Transverse colon (tissue), 4 donors: ENCODE measurements at regions not wholly inside any gene's neighbourhood (a gene's known extent, or its start where the extent isn't known, plus 50 kb on each side); places are given as distances from the start of the nearest gene placed in this dataset.

ENCODE experiments used
- DNase-seq: peaks from one replicate; pipeline ENCODE4 v3.0.0-alpha.2; 2019
- H3K27ac ChIP-seq, 4 donors: fragments of 200-600 bp; sonication (generic); 2 replicates each; pipeline ENCODE4 v1.5.1; 2016 to 2018; ENCODE audit warnings: inconsistent platforms in 4 of 4
- H3K27me3 ChIP-seq: fragments of 200-600 bp; sonication (generic); 2 replicates; pipeline ENCODE4 v1.5.1; 2017; ENCODE audit warnings: inconsistent platforms
- H3K36me3 ChIP-seq, 4 donors: fragments of 200-600 bp; sonication (generic); 2 replicates each; pipeline ENCODE4 v1.5.1; 2017 to 2019; ENCODE audit warnings: inconsistent platforms in 4 of 4
- H3K4me1 ChIP-seq, 4 donors: fragments of 200-600 bp; sonication (generic); 2 replicates each; pipeline ENCODE4 v1.5.1; 2017 to 2020; ENCODE audit warnings: inconsistent platforms in 4 of 4
- H3K4me3 ChIP-seq, 4 donors: fragments of 200-600 bp; sonication (generic); 1 replicate in 1 of 4; 2 replicates in 3 of 4; pipeline versions ENCODE4 v1.5.1 to v1.6.1; 2017 to 2019; ENCODE audit warnings: inconsistent platforms in 4 of 4
- H3K9me3 ChIP-seq, 2 donors: fragments of 200-600 bp; sonication (generic); 2 replicates each; pipeline ENCODE4 v1.5.1; 2017 to 2019; ENCODE audit warnings: inconsistent platforms in 2 of 2
- CTCF ChIP-seq, 5 experiments: fragments of 200-600 bp in 3 of 5; fragments of 450-650 bp in 2 of 5; sonication (generic) in 3 of 5; IDR thresholded peaks; 1 replicate in 2 of 5; 2 replicates in 3 of 5; pipeline ENCODE4 v1.5.1; 2016 to 2017; ENCODE audit warnings: antibody characterized with exemption in 5 of 5, inconsistent platforms in 3 of 5, mild to moderate bottlenecking in 2 of 5, moderate library complexity in 1 of 5
- EP300 ChIP-seq: sonication (generic); formaldehyde crosslinking; IDR thresholded peaks from one replicate; pipeline ENCODE4 v1.6.1; 2017; ENCODE audit warnings: antibody characterized with exemption, low read depth
- POLR2A ChIP-seq: fragments of 450-650 bp; IDR thresholded peaks from one replicate; pipeline ENCODE4 v1.6.1; 2016; ENCODE audit warnings: antibody characterized with exemption, mild to moderate bottlenecking, moderate library complexity
- POLR2AphosphoS5 ChIP-seq, 3 donors: sonication (generic); formaldehyde crosslinking; IDR thresholded peaks; one replicate each; pipeline ENCODE4 v1.6.1; 2016; ENCODE audit warnings: antibody characterized with exemption in 3 of 3
- WGBS, 2 donors: methylation state at CpG; one replicate each; pipeline ENCODE4 v1.1.5; 2018; ENCODE audit warnings: low coverage in 1 of 2; 5-methylcytosine and 5-hydroxymethylcytosine counted together
- in situ Hi-C, 4 donors: fragments of 200-750 bp; cut with MboI; loops; one replicate each; pipeline versions ENCODE4 v1.15.0 to v1.15.1; 2017; ENCODE audit warnings: low sequenced_read_pairs in 3 of 4, low pct_ligation_motif_present in 1 of 4, low pct_unique_long_range_greater_than_20kb in 1 of 4
- intact Hi-C: fragments of 100-400 bp; cut with DNase I; formaldehyde crosslinking; loops from one replicate; pipeline ENCODE4 v1.15.1; 2023; ENCODE audit warnings: low total_unique reads

DNA sequence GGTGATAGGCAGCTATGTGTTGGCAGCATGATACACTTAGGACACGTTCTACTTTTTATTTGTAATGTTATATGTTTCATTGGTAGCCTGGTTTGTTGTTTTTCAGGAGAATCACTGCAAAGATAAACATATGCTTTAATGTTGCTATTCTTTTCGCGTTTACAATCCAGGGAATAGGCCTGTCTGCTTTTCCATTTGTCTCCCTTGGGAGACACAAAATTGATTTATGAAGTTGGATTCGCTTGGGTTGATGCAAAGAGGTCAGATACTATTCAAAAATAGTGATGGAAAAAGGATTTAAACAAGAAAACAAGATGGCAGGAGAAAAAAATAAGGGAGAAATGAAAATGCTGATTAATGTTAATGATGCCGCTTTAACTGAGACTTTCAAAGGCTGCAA lies 179.5 kb upstream of the SOX4 start:
- no peak for DNase-seq
- no peak overlapping the region for H3K4me3 ChIP-seq
- no peak overlapping the region for H3K27ac ChIP-seq
- no peaks in the 10 kb centered on the region for H3K36me3 ChIP-seq
- intact Hi-C loops (no loop called here), in situ Hi-C loops (no loop called here)
- H3K4me1 ChIP-seq = no peaks in the 10 kb centered on the region
- H3K27me3 ChIP-seq = no peaks in the 10 kb centered on the region
- H3K9me3 ChIP-seq = peaks cover 0 to 7% of the 10 kb centered on the region in 2 donors
- TF ChIP-seq POLR2AphosphoS5 (IDR thresholded peaks at IDR 0.05) (no peak), CTCF (IDR thresholded peaks at IDR 0.05) (no peak), EP300 (no peak), POLR2A (no peak)
- WGBS, 2 donors = 68 to 73% methylated on average over 5 of the region's 5 CpGs

DNA sequence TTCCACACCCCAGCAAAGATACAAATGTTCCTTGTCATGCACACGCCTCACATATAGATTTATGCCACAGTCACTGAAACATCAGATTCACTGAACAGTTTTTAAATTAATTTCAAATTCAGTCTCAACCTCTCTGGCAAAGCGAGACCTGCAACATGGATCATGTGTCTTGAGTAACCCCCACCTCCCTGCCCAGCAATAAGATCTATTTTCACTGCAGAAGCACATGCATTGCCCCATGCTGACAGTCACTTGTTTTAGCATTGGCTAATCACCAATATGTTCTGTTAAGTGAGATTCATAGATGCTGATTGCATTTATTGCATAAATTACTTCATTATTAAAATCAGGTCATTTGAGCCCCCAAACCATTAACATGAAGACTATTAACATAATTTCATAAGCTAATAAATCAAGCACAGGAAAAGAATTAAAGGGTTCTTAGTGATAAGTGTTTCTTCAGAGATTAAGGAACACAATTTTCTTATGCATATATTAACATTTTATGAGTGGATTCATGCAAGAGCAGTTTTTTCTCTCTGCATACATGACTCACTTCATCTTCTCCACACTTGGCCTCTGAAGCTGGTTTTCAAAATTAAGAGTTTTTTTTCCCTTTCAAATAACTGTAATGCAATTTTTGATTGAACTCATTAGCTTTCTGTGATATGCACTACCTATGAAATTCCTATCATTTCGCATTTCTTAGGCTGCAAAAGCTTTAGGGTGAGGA lies 173.2 kb upstream of the SOX4 start:
- Histone ChIP-seq H3K27ac (no peak overlapping the region), H3K4me1 (no peaks in the 10 kb centered on the region), H3K4me3 (no peak overlapping the region), H3K27me3 (no peaks in the 10 kb centered on the region), H3K36me3 (no peaks in the 10 kb centered on the region), H3K9me3 (no peaks in the 10 kb centered on the region)
- no peak for DNase-seq
- in situ Hi-C loops (no loop called here), intact Hi-C loops (no loop called here)
- WGBS, 2 donors = 83 to 94% methylated on average over 2 to 3 of the region's 3 CpGs
- TF ChIP-seq CTCF (IDR thresholded peaks at IDR 0.05) (no peak), POLR2AphosphoS5 (IDR thresholded peaks at IDR 0.05) (no peak)

- WGBS, 2 donors = 64 to 72% methylated on average over 5 to 6 of the region's 6 CpGs
- Histone ChIP-seq H3K4me3 (no peak overlapping the region), H3K36me3 (no peaks in the 10 kb centered on the region), H3K9me3 (peaks cover 0 to 1% of the 10 kb centered on the region in 2 donors), H3K27ac (no peak overlapping the region), H3K4me1 (no peaks in the 10 kb centered on the region), H3K27me3 (no peaks in the 10 kb centered on the region)
- in situ Hi-C loops (no loop called here), intact Hi-C loops (no loop called here)
- DNase-seq = no peak
- TF ChIP-seq EP300 = no peak
- no peak for TF ChIP-seq CTCF (IDR thresholded peaks at IDR 0.05)
- TF ChIP-seq POLR2AphosphoS5 (IDR thresholded peaks at IDR 0.05) = no peak
- TF ChIP-seq POLR2A = no peak
These were observed 172.6 kb upstream of the SOX4 start for GRCh38 chr6:21420926-21421325.

DNA sequence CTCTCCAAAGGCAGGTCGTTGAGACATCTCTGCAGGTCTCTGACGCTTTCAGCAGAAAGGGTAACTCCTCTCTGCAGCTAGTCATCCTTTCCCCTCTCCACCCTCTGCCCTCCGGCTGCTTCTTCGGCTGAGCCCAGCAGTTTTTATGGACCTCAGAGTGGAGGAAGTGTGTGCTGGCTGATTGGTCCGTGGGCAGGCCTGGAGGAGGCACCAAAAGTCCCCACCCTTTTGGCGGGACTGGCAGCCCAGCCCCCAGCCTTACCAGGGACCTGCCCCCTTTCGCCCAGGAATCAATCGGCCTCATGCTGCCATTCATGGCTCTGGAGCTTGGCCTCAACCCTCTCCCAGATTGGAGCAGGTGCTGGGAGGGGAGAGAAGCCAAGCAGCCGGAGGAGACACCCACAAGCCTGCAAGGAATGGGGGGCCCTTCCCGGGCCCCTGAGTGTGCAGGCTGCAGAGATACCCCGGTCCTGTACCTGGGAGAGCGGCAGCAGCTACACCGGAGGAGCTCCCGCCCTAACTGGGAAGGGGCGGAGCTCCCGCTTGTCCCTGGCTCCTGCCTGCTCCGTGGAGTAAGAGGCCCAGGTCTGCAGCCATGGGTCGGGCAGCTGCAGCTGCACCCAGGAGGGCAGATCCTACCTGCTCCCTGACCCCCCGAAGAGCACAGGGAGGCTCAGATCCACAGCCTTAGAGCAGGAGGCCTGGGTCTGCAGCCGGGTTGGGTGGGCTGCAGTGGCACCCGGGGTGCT lies 170.3 kb upstream of the SOX4 start:
- 92% methylated on average over 19 of the region's 21 CpGs; no CpG with 5 or more reads in 1 of the 2 donors for WGBS, 2 donors
- intact Hi-C loops = no loop called here
- no peak for TF ChIP-seq CTCF (IDR thresholded peaks at IDR 0.05)
- TF ChIP-seq POLR2A = no peak
- no peak for TF ChIP-seq POLR2AphosphoS5 (IDR thresholded peaks at IDR 0.05)
- TF ChIP-seq EP300 = no peak

More for the DNA sequence above, 170.3 kb upstream of the SOX4 start:
- Histone ChIP-seq H3K4me3 (no peak overlapping the region), H3K36me3 (no peaks in the 10 kb centered on the region), H3K27ac (no peak overlapping the region), H3K9me3 (peaks cover 0 to 8% of the 10 kb centered on the region in 2 donors), H3K27me3 (no peaks in the 10 kb centered on the region), H3K4me1 (no peaks in the 10 kb centered on the region)
- in situ Hi-C loops = no loop called here
- no peak for DNase-seq
